ENCODE measurements at regions not wholly inside any gene's neighbourhood (a gene's known extent, or its start where the extent isn't known, plus 50 kb on each side); places are given as distances from the start of the nearest gene placed in this dataset.
"Not testable (repeated sequence)": the region's sequence is repeated elsewhere in the genome, so short reads cannot be mapped to it uniquely, and the experiment has no call there.

DNA sequence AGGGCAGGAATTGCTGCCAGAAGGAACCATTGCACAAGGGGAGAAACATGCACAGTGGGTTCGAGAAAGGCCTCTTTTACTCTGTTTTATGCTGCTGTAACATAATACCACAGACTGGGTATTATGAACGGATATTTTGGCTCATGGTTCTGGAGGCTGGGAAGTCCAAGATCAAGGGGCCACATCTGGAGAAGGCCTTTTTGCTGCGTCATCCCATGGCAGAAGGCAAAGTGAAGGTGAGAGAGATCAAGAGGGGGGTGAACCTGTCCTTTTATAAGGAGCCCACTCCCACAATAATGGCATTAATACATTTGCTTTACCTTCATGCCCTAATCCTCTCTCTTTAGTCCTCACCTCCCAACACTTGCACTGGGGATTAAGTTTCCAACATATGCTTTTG is 136.9 kb upstream of the ALDH1B1 start:
- DNase-seq (ENCODE audit: low read depth, low spot score), result no peak

DNA sequence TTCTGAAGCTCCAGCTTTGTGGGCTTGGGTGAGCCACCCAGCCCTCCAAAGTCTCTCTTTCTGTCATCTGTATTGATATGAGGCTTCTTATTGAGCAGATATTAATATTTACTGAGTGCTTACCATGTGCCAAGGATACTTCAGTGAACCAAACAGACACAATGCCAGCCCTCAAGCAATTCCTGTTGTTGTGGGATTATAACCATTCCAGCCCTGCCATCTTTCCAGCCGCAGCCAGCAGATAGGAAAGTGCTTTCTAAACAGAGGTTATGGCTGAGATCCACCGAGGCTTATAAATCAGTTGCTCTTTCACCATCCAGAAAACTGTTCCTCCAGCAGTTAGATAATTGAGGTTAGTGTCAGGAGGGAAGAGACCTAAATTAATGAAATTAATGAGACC is 137.7 kb upstream of the ALDH1B1 start:
- DNase-seq (ENCODE audit: low read depth, low spot score), result no peak

DNA sequence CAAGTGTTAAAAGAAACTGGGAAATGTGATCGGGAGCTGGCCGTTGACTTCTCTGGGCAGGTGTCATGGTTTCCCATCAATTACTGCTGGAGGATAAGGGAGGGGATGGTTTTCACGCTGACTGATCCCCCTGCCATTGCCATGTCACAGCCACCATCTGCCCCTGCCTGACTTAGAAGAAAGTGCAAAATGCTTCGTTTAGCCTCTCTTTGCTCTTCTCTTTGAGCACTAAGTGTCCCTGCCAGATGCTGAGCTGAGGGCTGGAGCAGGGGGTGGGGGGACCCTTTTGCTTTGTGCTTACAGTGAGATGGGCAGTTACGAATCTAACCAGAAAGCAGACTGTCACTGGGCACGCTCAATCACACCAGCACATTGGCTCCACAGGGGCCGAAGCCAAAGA is 138.4 kb upstream of the ALDH1B1 start:
- DNase-seq (ENCODE audit: low read depth, low spot score), result no peak

DNA sequence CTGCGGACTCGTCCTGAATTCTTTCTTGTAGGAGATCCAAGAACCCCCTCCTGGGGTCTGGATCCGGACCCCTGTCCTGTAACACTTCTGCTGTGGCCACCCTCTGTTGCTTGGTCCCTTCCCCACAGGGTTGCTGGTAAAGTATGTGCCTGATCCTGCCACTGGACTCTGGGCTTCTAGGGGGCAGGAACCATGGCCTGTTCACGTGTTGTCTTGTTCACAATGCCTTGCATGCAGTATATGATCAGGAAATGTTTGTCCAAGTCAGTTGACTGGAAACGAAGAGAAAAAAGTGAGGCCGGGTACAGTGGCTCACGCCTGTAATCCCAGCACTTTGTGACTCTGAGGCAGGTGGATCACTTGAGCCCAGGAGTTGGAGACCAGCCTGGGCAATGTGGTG is 139.3 kb upstream of the ALDH1B1 start:
- no peak for DNase-seq (ENCODE audit: low read depth, low spot score)

DNA sequence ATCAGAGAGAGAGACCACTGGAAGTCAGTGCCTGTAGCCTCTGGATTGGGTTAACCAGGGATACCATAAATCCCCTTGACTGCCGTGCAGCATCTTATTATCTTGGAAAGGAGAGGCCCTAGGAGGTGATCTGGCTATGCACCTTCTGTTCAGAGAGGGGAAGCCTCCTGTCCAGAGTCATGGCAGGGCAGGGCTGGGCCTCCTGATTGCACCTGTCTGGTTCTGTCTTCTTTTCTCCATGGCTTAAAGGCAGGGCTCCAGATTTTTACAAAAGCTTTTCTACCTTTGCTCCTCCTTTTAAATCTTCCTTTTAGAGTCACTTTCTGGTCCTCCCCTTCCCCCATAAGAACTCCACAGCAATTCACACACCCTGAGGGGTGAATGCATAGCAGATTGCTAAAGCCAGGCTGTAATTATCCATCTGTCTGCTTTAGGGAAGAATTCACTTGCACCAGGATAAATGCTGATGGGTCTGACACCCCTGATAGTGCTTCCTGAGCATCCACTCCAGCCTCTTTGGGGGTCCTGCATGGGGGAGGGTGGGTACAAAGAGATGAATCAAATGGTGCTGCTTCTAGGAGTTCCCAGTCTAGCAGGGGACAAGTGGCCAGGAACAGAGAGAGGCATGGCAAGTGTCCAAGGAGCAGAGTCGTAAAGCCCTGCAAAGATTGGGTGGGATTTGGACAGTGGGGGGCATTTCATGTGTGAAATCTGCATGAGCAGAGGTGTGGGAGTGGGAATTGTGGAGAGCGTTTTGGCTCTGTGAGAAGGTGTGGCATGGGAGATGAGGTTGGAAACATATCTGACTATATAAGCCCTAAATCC is 141.3 kb upstream of the ALDH1B1 start:
- peak; percentile 60 for DNase-seq (ENCODE audit: low read depth, low spot score)

DNA sequence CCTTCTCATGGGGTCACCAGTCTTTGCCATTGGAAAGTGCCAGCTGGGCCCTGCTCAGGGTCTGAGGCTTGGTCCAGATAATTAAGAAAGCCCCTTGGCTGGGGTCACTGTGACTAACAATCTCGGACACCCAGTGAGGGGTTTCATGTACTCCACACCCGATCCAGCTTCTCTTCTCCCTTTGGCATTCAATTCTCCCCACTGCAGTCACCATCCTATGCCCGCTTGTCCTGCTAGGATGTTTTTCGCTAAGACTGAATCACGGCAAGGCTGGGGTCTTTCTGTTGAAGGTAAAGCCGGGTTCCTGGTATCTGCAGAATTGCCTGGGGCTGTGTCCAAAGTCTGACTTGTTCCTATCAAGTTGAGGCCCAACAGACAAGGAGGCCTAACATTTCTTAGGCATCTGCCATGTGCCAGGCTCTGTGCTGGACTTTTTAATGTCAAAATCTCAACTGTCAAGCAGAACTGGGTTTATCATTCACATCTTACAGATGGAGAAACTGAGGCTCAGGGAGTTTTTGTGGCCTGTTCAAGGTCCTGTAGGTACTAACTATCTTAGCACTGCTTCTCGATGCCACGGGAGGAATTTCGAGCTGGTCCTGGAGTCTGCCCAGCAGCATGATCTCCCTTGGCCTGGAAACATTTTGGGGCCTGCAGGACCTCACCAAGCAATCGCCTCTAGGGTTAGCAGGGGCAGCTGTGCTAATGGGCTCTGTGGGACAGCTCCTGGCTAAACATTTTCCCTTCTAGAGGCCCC is 142.0 kb upstream of the ALDH1B1 start:
- DNase-seq (ENCODE audit: low read depth, low spot score), result no peak

DNA sequence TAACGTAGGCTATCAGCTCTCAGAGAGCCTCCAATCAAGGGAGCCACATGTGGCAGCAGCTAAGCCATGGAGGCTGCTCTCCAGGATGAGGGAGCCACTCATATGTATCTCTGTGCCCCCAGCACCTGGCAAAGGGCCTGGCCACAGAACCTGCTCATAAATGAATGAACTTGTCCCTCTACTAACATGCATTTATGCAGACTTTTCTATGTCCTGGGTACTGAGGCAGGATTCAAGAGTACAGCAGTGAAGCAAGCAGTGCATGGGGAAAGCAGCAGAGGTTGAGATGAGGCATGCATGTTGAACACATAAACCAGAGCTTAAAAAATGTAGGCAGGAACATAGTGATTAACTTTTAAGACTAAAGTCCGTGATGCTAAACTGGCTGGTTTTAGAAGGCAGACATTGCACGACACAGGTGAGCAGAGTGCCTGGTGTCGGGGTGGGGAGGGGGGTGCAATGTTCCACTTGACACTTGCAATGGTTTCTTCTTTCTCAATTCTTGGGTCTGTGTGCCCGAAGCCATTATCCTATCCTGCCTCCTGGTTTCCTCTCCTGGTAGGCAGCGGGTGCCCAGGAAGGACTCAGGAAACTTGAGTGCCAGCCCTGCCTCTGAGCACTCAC is 142.8 kb upstream of the ALDH1B1 start:
- DNase-seq (ENCODE audit: low read depth, low spot score), result no peak

DNA sequence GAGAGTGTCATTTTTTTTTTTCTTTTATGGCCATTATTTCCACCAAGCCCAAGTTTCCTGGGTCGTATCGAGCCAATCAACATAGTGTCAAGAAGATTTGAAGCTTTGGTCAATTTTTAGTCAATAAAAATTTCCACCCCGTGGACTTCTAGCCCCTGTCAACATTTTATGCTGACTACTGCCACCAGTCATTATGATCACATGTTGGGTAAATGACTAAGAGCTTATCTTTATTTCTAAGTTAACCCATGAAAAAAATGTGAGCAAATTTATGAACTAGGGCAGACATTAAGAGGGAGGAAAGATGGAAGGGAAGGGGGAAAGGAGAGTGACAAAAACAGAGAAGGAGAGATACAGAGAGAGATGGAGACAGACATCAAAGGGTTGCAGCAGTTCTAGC is 143.5 kb upstream of the ALDH1B1 start:
- no peak for DNase-seq (ENCODE audit: low read depth, low spot score)

DNA sequence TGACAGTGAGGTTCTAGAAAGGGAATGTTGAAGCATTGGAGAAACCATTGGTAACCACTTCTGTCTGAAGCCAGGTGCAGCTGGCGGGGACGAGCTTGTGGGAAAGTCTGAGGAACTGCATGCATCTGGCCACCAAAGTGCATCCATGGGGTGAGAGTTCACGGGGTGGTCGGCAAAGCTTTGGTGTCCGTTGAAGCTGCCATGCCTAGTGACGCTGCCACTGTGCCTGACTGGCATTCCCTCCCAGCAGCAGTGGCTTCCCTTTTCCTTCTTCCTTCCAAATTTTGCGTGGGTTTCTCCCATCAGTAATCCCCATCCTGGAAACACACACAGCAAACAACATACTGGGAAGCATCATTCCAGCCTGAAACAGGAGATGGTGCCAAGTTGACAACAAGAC is 145.7 kb upstream of the ALDH1B1 start:
- DNase-seq (ENCODE audit: low read depth, low spot score), result no peak

DNA sequence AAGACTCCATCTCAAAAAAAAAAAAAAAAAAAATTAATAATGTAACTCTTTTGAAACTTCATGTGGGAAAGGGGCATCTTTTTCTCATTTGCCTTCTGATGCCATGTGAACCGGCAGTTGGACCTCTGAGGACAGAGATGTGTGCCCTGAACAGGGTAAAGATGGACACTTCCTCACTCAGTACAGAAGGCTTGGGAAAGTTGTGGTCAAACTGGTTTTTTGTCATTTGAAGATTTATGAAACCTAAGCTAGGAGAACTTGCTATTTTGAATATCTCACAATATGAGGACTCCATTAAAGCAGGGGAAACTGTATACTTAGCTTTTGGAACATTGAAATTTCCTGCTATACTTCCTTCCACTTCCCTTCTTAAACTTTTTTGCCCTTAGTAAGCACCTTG is 147.5 kb upstream of the ALDH1B1 start:
- DNase-seq (ENCODE audit: low read depth, low spot score), result no peak

DNA sequence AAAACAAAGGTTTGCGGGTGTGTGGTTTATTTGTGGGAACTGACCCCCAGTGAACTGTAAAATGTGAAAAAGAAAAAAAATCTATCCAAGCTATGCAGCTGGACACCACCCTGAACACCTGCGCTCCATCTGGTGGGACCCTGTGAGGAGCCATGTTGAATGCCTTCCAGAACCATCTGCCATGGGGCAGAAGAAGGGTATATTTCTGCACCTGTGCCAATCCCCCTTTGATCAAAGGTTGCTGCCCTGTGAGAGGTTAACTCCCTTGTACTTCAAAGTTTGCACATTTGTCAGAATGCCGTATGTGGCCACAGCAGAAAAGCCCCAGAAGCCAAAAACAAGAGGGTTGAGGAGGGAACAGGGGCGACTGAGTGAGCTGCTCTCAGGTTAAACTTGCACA is 148.5 kb upstream of the ALDH1B1 start:
- DNase-seq (ENCODE audit: low read depth, low spot score), result no peak

DNA sequence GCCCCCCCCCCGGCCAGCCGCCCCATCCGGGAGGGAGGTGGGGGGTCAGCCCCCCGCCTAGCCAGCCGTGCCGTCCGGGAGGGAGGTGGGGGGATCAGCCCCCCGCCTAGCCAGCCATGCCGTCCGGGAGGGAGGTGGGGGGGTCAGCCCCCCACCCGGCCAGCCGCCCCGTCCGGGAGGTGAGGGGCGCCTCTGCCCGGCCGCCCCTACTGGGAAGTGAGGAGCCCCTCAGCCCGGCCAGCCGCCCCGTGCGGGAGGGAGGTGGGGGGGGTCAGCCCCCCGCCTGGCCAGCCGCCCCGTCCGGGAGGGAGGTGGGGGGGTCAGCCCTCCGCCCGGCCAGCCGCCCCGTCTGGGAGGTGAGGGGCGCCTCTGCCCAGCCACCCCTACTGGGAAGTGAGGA is 150.4 kb upstream of the ALDH1B1 start:
- not testable (repeated sequence) for DNase-seq (ENCODE audit: low read depth, low spot score)

DNA sequence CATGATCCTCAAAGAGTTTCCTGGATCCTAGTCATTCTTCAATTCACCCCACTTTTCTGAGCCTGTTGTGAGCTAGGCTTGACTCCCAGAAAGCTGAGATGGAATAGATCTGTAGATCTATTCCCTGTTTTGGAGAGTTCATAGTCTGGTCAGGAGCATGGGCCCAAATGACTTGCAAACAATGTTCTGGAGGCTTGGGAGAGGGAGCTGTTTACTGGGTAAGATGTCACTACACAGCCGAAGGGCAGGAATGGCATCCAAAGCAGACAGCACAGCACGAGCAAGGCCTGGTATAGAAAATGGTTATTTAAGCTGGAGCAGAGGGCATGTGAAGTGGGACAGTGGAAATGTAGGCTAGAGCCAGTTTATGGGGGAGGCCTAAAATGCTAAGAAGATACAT is 152.5 kb upstream of the ALDH1B1 start:
- DNase-seq (ENCODE audit: low read depth, low spot score), result no peak

DNA sequence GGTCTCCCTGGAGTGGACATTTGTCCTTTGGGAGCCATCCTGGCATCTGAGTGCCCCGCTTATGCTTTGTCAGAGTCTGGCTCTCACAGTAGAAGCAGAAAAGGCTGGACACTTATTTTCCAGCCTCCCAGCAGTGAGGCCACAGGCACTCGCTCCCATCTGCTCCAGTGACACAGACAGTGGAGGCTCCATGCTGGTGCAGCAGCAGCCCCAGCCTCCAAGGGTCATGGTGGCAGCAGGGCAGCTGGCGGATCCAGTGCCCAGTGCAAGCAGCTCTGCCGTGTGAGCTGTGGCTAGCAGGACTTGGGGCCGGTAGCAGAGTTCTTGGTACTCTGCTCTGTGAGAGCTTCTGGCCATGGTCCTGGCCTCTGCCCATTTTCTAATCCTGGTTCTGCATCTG is 157.3 kb upstream of the ALDH1B1 start:
- no peak for DNase-seq (ENCODE audit: low read depth, low spot score)

DNA sequence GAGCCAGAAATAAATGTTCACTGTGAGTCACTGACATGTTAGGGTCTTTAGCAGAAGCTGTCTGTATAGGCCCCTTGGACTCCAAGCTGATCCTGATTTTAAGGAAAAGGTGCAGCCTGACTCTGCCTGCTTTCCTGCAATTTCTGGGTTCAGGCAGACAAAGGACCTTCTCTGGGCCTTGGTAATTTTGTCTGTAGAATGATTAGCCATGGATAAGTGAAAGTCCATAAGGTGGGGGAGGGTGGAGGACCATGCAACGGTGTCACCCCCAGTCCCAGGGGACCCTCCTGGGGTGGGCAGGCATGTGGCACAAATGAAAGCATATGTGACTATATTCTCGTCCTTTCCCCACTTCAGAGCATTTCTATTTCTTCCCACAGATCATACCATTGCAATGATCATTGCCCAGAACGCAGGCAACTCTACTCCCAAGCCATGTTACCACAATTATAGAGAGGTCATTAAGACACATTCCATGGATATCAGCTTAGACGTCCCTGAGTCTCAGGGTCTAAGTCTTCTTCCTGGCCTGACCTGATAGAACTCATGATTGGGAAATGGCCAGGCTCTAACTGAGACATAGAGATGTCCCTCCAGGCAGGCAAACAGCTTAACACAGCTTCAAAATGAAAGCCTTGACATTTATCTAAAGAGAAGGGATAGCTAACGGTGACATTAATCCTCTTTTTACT is 157.9 kb upstream of the ALDH1B1 start:
- DNase-seq (ENCODE audit: low read depth, low spot score), result no peak

DNA sequence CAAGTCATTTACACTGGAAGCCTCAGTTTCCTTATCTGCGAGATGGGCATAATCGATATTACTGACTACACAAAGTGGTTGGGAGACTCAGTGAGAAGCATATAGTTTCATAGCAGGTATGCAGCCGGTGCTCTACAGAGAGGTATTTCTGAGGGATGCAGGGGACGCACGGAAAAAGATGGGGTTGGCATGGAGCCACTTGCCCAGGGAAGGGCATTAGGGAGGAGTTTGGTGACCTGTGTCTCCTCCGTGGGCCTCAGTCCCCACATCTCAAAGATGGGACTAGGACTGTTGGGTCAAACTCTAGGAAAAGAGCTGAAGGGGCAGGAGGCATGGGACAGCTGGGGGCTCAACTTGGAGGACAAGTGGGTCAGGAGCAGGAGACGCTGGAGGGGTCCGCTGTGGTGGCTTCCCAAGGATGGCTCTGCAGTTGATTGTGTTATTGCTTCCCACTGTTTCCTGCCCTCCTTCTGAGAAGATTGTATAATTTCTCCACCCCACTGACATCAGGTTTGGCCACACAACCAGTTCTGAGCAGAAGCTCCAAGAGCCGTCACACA is 158.6 kb upstream of the ALDH1B1 start:
- no peak for DNase-seq (ENCODE audit: low read depth, low spot score)

DNA sequence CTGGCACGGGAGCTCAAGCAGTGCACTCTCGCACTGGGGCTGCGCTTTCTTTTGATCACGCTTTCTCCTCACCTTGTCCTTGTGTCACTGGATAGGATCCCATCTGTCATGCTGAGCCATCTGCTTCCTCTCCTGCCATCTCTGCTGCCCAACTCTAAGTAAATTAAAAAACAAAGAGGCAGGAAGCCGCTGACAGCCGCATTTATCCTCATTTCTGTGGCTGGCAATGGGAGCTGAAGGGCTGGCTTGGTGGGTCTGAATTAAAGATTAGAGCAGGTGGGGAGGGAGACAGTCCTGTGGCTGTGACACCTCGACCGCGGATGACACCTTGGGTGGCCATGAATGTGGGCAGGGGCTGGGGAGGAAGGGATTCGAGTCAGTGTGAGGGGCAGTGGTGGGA is 159.2 kb upstream of the ALDH1B1 start:
- no peak for DNase-seq (ENCODE audit: low read depth, low spot score)

DNA sequence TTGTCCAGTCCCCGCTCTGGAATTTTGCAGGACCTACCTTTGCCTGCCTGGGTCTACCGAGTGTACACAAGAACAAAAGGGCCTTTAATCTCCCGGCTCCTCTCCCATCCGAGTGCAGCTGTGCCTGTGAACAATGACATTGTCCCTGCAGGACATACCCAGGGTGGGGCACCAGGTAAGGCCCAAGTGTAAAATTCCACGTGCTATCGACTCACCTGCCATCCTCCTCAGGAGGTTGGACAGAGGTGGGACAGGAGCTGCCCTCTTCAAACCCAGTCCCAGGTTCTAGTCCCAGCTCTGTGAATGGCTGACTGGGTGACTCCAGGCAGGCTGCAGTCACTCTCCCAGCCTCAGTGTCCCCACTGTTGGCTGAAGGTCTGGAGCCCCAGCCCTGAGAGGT is 159.6 kb upstream of the ALDH1B1 start:
- DNase-seq (ENCODE audit: low read depth, low spot score), result no peak

DNA sequence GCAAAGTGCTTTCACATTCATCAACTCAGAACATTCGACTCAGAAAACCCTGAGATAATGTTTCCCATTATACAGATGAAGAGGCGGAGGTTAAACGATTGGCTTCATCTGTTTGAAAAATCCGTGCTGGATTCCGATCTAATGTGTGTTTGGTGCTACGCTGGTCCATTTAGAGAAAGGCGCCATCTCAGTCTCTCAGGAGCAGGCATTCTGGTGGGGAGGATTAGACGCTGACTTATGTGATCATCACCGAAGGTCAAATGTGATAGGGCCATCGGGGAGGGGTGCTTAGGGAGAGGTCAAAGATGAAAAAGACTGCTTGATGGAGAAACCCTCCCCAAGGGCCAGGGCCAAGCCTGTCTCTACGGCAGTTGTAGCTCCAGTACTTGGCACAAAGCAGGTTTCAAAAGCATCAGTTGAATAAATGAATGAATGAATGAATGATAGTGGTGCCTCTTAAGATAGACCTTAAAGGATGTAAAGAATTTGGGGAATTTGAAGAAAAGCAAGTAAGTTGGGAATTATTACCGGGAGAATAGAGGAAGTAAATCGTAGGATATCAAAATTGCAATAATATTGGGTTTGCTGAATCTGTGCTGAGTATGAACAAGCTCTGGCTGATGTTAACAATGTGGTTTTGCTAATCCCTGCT is 160.6 kb upstream of the SHB start:
- no peak for DNase-seq (ENCODE audit: low read depth, low spot score)

DNA sequence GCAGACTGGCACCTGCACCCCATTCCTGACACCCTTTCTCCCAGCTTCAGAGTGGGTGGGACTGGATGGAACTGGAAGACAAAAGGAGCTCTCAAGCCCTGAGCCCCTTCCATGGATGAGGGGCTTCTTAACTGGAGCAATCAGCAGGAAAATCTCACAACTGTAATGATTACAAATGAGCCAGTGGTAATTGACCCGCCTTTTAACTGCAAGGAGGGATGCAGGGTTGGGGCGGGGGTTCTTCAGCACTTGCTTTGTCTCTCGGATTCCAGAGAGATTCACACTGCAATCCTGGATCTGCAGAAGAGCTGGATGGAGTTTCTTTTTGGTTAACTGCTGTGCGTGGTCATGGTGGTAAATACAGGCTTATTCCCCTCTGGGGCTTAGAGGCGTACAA is 160.1 kb upstream of the SHB start:
- peak; percentile 61 for DNase-seq (ENCODE audit: low read depth, low spot score)

DNA sequence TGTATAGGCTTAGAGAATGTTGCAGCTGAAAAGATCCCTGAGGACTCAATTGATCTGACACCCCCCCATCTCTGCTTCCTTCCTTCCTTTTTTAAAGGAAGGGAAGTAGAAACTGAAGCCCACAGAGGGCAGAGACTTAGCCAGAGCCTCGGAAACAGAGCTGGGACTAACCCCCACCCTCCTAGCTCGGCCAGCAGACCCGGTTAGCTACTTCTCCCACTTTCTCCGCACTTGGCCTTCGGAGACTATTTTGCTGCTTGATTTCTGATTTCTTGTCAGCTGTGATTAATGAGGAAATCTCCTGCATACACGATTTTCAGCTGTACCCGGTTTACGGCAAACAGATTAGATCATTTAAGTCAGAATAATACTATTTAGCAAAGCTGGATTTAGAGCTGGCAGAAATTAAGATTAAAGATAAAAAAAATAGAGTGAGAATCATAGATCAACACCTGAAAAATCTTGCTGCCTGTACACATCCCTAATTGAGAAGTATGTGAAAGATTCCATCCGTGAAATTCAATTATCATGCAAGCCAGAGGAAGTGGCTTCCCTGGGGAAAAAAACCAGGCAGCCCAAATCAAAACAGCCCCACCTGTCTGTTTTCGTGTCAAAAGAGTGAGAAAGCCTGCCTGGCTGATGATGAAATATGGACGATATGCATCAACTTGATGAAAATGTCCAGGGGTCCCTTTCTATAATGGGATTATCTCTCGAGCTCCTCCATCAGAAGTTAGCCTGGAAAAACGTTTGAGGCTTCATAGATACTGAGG is 159.5 kb upstream of the SHB start:
- peak; percentile 31 for DNase-seq (ENCODE audit: low read depth, low spot score)

All from ELF-1 (cell line).